Neural cell (in vitro differentiated cells): ENCODE measurements at regions not wholly inside any gene's neighbourhood (a gene's known extent, or its start where the extent isn't known, plus 50 kb on each side); places are given as distances from the start of the nearest gene placed in this dataset.

ENCODE experiments used
- H2AFZ ChIP-seq: fragments of 200-600, 300-800 bp; sonication (generic), shearing (Covaris generic); 2 replicates; pipeline ENCODE4 v1.6.0; 2014; ENCODE audit warnings: low read depth, mild to moderate bottlenecking, antibody characterized with exemption, low read length, moderate library complexity
- H3F3A ChIP-seq: fragments of 200-600 bp; shearing (Covaris generic); 2 replicates; pipeline ENCODE4 v1.6.1; 2016; ENCODE audit warnings: mild to moderate bottlenecking, moderate library complexity, mixed read lengths, antibody characterized with exemption, low read length; ENCODE audit not compliant: insufficient read depth, poor library complexity, severe bottlenecking
- H3K27ac ChIP-seq: fragments of 200-600, 300-800 bp; sonication (generic), shearing (Covaris generic); 2 replicates; pipeline ENCODE4 v1.5.1; 2014; ENCODE audit warnings: mild to moderate bottlenecking, low read length, moderate library complexity
- H3K27me3 ChIP-seq: fragments of 300-800, 200-600 bp; sonication (generic), shearing (Covaris generic); 2 replicates; pipeline ENCODE4 v1.6.0; 2014; ENCODE audit warnings: mild to moderate bottlenecking, low read depth, low read length, moderate library complexity; ENCODE audit not compliant: insufficient read depth
- H3K36me3 ChIP-seq: fragments of 300-800, 200-600 bp; sonication (generic), shearing (Covaris generic); 2 replicates; pipeline ENCODE4 v1.5.1; 2014; ENCODE audit warnings: mild to moderate bottlenecking, antibody characterized with exemption, low read length, moderate library complexity; ENCODE audit not compliant: insufficient read depth
- H3K4me2 ChIP-seq: fragments of 300-800, 200-600 bp; sonication (generic), shearing (Covaris generic); 2 replicates; pipeline ENCODE4 v1.6.0; 2014; ENCODE audit warnings: mild to moderate bottlenecking, low read length
- H3K4me3 ChIP-seq: fragments of 300-800, 200-600 bp; sonication (generic), shearing (Covaris generic); 2 replicates; pipeline ENCODE4 v1.5.1; 2014; ENCODE audit warnings: mild to moderate bottlenecking, low read length, moderate library complexity
- H3K79me2 ChIP-seq: fragments of 200-600 bp; shearing (Covaris generic); replicated peaks from 2 replicates; pipeline ENCODE4 v1.6.0; 2014; ENCODE audit warnings: mild to moderate bottlenecking, low read length, moderate library complexity; ENCODE audit not compliant: insufficient read depth
- H3K9ac ChIP-seq: fragments of 300-800, 200-600 bp; sonication (generic), shearing (Covaris generic); 2 replicates; pipeline ENCODE4 v1.6.1; 2016; ENCODE audit warnings: mild to moderate bottlenecking, low read length, mixed read lengths
- H3K9me2 ChIP-seq: fragments of 200-600 bp; shearing (Covaris generic); 2 replicates; pipeline ENCODE4 v1.6.1; 2016; ENCODE audit warnings: mild to moderate bottlenecking, low read length, mixed read lengths; ENCODE audit not compliant: insufficient read depth
- H3K9me3 ChIP-seq: fragments of 200-600, 300-800 bp; sonication (generic), shearing (Covaris generic); 2 replicates; pipeline ENCODE4 v1.6.1; 2016; ENCODE audit warnings: mild to moderate bottlenecking, mixed run types, low read length, moderate library complexity, mixed read lengths
- H4K20me1 ChIP-seq: fragments of 200-600 bp; shearing (Covaris generic); 2 replicates; pipeline ENCODE4 v1.6.1; 2016; ENCODE audit warnings: mild to moderate bottlenecking, mixed run types; ENCODE audit not compliant: insufficient read depth
- EP300 ChIP-seq: fragments of 450-650 bp; conservative IDR thresholded peaks from 2 replicates; pipeline ENCODE4 v1.6.1; 2014; ENCODE audit warnings: antibody characterized with exemption, mild to moderate bottlenecking, moderate library complexity; ENCODE audit not compliant: poor library complexity, severe bottlenecking
- EZH2 ChIP-seq: fragments of 200-600, 300-800 bp; shearing (Covaris generic), sonication (generic); IDR thresholded peaks from 2 replicates; pipeline ENCODE4 v1.6.1; 2014; ENCODE audit warnings: antibody characterized with exemption, low read length, borderline replicate concordance, mild to moderate bottlenecking; ENCODE audit not compliant: insufficient read depth, poor library complexity, severe bottlenecking
- MXI1 ChIP-seq: fragments of 450-650 bp; conservative IDR thresholded peaks from 2 replicates; pipeline ENCODE4 v1.6.1; 2014; ENCODE audit warnings: antibody characterized with exemption, mild to moderate bottlenecking; ENCODE audit not compliant: poor library complexity, severe bottlenecking
- POLR2AphosphoS5 ChIP-seq: IDR thresholded peaks from 2 replicates; pipeline ENCODE4 v1.6.1; 2012
- RAD21 ChIP-seq: fragments of 450-650 bp; conservative IDR thresholded peaks from 2 replicates; pipeline ENCODE4 v1.6.1; 2014; ENCODE audit warnings: antibody characterized with exemption, mild to moderate bottlenecking, moderate library complexity
- REST ChIP-seq: IDR thresholded peaks from 2 replicates; pipeline ENCODE4 v1.6.1; 2012; ENCODE audit warnings: borderline replicate concordance
- SMC3 ChIP-seq: fragments of 450-650 bp; conservative IDR thresholded peaks from 2 replicates; pipeline ENCODE4 v1.6.1; 2014; ENCODE audit warnings: antibody characterized with exemption, mild to moderate bottlenecking, moderate library complexity; ENCODE audit not compliant: poor library complexity
- TAF1 ChIP-seq: IDR thresholded peaks from 2 replicates; pipeline ENCODE4 v1.6.1; 2012; ENCODE audit warnings: low read depth
- TF ChIP-seq, protein P1 (sequence below): fragments of 450-650 bp; IDR thresholded peaks from 2 replicates; pipeline ENCODE4 v1.5.1; 2014; ENCODE audit warnings: antibody characterized with exemption, mild to moderate bottlenecking, moderate library complexity; ENCODE audit not compliant: poor library complexity, severe bottlenecking

DNA sequence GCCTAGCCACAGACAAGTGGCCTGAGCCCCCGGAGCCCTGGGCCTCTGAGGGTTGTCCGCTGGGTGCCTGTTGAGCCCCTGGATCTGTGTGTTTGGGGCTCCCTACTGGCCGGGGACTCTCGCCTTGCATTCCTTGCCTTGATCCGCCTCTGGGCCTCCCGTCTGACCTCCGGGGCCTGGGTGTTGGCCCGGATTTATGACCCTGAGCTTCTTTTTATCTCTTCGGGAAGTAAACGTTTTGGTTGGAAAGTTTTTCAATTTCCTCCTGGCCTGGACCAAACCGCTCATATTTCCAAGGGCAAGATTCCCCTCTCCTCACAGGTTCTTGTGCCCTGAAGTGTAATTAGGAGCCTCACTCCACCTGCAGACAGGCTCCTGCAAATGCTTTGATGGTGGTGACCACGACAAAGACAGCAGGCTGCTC lies 69.3 kb upstream of the EGFLAM start:
- H3K4me3 ChIP-seq: no peak overlapping the region
- H3K27ac ChIP-seq: no peak overlapping the region
- no peaks in the 10 kb centered on the region for H3K9me3 ChIP-seq
- H3K36me3 ChIP-seq: no peaks in the 10 kb centered on the region
- no peak overlapping the region for H3K4me2 ChIP-seq
- no peaks in the 10 kb centered on the region for H3K79me2 ChIP-seq
- H3F3A ChIP-seq: no peaks in the 10 kb centered on the region
- H3K9ac ChIP-seq: no peak overlapping the region
- H3K9me2 ChIP-seq: no peaks in the 10 kb centered on the region
- no peaks in the 10 kb centered on the region for H4K20me1 ChIP-seq
- H2AFZ ChIP-seq: no peak overlapping the region
- H3K27me3 ChIP-seq: no peaks in the 10 kb centered on the region
- TF ChIP-seq SMC3: no peak
- no peak for TF ChIP-seq TAF1
- no peak for TF ChIP-seq EP300

GRCh38 chr5:38188591-38188990 lies 69.8 kb upstream of the EGFLAM start:
- H3F3A ChIP-seq: no peaks in the 10 kb centered on the region
- H3K27me3 ChIP-seq: no peaks in the 10 kb centered on the region
- H3K9me2 ChIP-seq: no peaks in the 10 kb centered on the region
- no peak overlapping the region for H3K9ac ChIP-seq
- no peak overlapping the region for H2AFZ ChIP-seq
- TF ChIP-seq POLR2AphosphoS5: no peak
- no peaks in the 10 kb centered on the region for H3K79me2 ChIP-seq
- H3K27ac ChIP-seq: no peak overlapping the region
- no peak overlapping the region for H3K4me2 ChIP-seq
- H3K36me3 ChIP-seq: no peaks in the 10 kb centered on the region
- no peaks in the 10 kb centered on the region for H4K20me1 ChIP-seq
- no peaks in the 10 kb centered on the region for H3K9me3 ChIP-seq
- no peak overlapping the region for H3K4me3 ChIP-seq

DNA sequence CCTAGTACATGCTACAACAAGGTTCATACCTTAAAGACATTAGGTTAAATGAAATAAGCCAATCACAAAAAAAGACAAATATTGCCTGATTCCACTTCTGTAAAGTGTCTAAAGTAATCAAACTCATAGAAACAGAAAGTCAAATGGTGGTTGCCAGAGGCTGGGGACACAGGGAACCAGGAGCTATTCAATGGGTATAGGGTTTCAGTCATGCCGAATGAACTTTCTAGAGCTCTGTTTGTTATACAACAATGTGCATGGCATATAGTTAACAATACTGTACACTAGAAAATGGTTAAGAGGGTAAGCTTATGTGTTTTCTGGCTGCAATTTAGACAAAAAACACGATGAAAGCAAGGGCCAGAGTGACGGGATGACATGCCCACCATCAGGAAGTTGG lies 70.8 kb upstream of the EGFLAM start:
- Histone ChIP-seq H3K79me2 (no peaks in the 10 kb centered on the region), H4K20me1 (no peaks in the 10 kb centered on the region), H3K9me2 (no peaks in the 10 kb centered on the region), H3K27me3 (no peaks in the 10 kb centered on the region), H3K36me3 (no peaks in the 10 kb centered on the region), H3F3A (no peaks in the 10 kb centered on the region), H3K9ac (no peak overlapping the region), H2AFZ (no peak overlapping the region), H3K4me2 (no peak overlapping the region), H3K27ac (no peak overlapping the region), H3K4me3 (no peak overlapping the region), H3K9me3 (no peaks in the 10 kb centered on the region)
- TF ChIP-seq MXI1 (no peak), RAD21 (no peak), SMC3 (no peak), REST (no peak), EZH2 (no peak), EP300 (no peak), TAF1 (no peak), POLR2AphosphoS5 (no peak)
- TF ChIP-seq, protein P1, sequence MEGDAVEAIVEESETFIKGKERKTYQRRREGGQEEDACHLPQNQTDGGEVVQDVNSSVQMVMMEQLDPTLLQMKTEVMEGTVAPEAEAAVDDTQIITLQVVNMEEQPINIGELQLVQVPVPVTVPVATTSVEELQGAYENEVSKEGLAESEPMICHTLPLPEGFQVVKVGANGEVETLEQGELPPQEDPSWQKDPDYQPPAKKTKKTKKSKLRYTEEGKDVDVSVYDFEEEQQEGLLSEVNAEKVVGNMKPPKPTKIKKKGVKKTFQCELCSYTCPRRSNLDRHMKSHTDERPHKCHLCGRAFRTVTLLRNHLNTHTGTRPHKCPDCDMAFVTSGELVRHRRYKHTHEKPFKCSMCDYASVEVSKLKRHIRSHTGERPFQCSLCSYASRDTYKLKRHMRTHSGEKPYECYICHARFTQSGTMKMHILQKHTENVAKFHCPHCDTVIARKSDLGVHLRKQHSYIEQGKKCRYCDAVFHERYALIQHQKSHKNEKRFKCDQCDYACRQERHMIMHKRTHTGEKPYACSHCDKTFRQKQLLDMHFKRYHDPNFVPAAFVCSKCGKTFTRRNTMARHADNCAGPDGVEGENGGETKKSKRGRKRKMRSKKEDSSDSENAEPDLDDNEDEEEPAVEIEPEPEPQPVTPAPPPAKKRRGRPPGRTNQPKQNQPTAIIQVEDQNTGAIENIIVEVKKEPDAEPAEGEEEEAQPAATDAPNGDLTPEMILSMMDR: no peak
